Breast epithelium (tissue), 3 donors: ENCODE measurements at regions not wholly inside any gene's neighbourhood (a gene's known extent, or its start where the extent isn't known, plus 50 kb on each side); places are given as distances from the start of the nearest gene placed in this dataset.

Source experiments
- CTCF ChIP-seq, 3 donors: fragments of 450-650 bp; IDR thresholded peaks; one replicate each; pipeline ENCODE4 v1.5.1; 2016 to 2017; ENCODE audit warnings: antibody characterized with exemption in 3 of 3, mild to moderate bottlenecking in 3 of 3, moderate library complexity in 3 of 3
- POLR2A ChIP-seq: fragments of 450-650 bp; IDR thresholded peaks from one replicate; pipeline ENCODE4 v1.6.1; 2016; ENCODE audit warnings: antibody characterized with exemption, mild to moderate bottlenecking, moderate library complexity

GRCh38 chr14:40053416-40053815 is 621.2 kb upstream of the FBXO33 start:
- no peak for TF ChIP-seq POLR2A
- TF ChIP-seq CTCF (IDR thresholded peaks at IDR 0.05), result no peak
